GM13976 (cell line): ENCODE measurements at regions not wholly inside any gene's neighbourhood (a gene's known extent, or its start where the extent isn't known, plus 50 kb on each side); places are given as distances from the start of the nearest gene placed in this dataset.

Experiments
- DNase-seq: peaks from one replicate; pipeline ENCODE4 v3.0.0; 2012; ENCODE audit warnings: low spot score
- CTCF ChIP-seq: IDR thresholded peaks from 2 replicates; pipeline ENCODE4 v1.5.1; 2012; ENCODE audit warnings: borderline replicate concordance, mild to moderate bottlenecking; ENCODE audit not compliant: insufficient read depth; ENCODE audit errors: extremely low read depth, missing control alignments, control extremely low read depth
- in situ Hi-C: fragments of 300-500 bp; cut with MboI; formaldehyde crosslinking; loops from one replicate; pipeline ENCODE4 v1.12.0; 2022; ENCODE audit warnings: low sequenced_read_pairs, mixed read lengths, inconsistent platforms; ENCODE audit not compliant: unreplicated experiment

DNA sequence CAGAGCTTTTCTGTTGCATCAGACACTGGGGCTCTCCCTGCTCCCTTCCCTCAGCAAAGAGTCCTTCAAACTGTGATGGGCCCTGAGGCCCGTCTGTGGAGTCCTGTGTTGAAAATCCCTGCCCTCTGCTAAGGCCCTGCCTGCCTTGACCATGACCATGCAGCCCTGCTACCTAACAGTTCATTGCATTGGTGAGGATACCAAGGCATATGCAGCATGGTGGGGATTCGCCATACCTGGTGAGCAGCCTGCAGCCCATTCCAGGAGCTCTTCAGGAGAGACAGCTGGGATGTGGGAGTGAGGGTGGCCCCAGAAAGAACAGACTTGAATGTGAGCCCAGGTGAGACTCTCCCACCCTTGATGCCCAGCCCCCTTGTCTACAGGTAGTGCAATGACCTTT is 70.6 kb upstream of the GSX1 start:
- no peak for TF ChIP-seq CTCF
- no peak for DNase-seq
- in situ Hi-C loops: no loop called here

GRCh38 chr13:27728271-27728670 is 64.0 kb upstream of the GSX1 start:
- DNase-seq: no peak
- in situ Hi-C loops: no loop called here
- no peak for TF ChIP-seq CTCF

GRCh38 chr13:27730191-27730590 is 62.1 kb upstream of the GSX1 start:
- DNase-seq: no peak
- no peak for TF ChIP-seq CTCF
- in situ Hi-C loops: no loop called here
